ENCODE measurements at regions not wholly inside any gene's neighbourhood (a gene's known extent, or its start where the extent isn't known, plus 50 kb on each side); places are given as distances from the start of the nearest gene placed in this dataset.

- Histone ChIP-seq H3K27me3 (ENCODE audit: insufficient read depth, low read length) (no peaks in the 10 kb centered on the region), H3K36me3 (ENCODE audit: insufficient read depth, low read length) (no peaks in the 10 kb centered on the region), H3K4me3 (ENCODE audit: low read length) (no peak overlapping the region), H3K27ac (ENCODE audit: low read depth, low read length) (no peak overlapping the region), H3K9ac (ENCODE audit: low read depth, low read length) (no peak overlapping the region), H3K4me1 (ENCODE audit: insufficient read depth, low read length) (no peaks in the 10 kb centered on the region), H3K9me3 (ENCODE audit: insufficient read depth, low read depth, low read length) (no peaks in the 10 kb centered on the region)
- no CpG with 5 or more reads among the region's 1 CpG for WGBS
Measured at GRCh38 chr15:87492321-87492720, 764.2 kb downstream of the NTRK3 start.

- no peak overlapping the region for H3K4me3 ChIP-seq (ENCODE audit: low read length)
- no peaks in the 10 kb centered on the region for H3K36me3 ChIP-seq (ENCODE audit: insufficient read depth, low read length)
- H3K27me3 ChIP-seq (ENCODE audit: insufficient read depth, low read length): no peaks in the 10 kb centered on the region
- H3K4me1 ChIP-seq (ENCODE audit: insufficient read depth, low read length): no peaks in the 10 kb centered on the region
- no peak overlapping the region for H3K9ac ChIP-seq (ENCODE audit: low read depth, low read length)
- WGBS: 100% methylated on average over 1 of the region's 4 CpGs
- H3K27ac ChIP-seq (ENCODE audit: low read depth, low read length): no peak overlapping the region
- H3K9me3 ChIP-seq (ENCODE audit: insufficient read depth, low read depth, low read length): no peaks in the 10 kb centered on the region
Measured at GRCh38 chr15:87490666-87491065, 765.9 kb downstream of the NTRK3 start.

GRCh38 chr15:87489902-87490665, 766.5 kb downstream of the NTRK3 start:
- Histone ChIP-seq H3K4me1 (ENCODE audit: insufficient read depth, low read length) (no peaks in the 10 kb centered on the region), H3K27me3 (ENCODE audit: insufficient read depth, low read length) (no peaks in the 10 kb centered on the region), H3K27ac (ENCODE audit: low read depth, low read length) (no peak overlapping the region), H3K4me3 (ENCODE audit: low read length) (no peak overlapping the region), H3K9ac (ENCODE audit: low read depth, low read length) (no peak overlapping the region), H3K9me3 (ENCODE audit: insufficient read depth, low read depth, low read length) (no peaks in the 10 kb centered on the region), H3K36me3 (ENCODE audit: insufficient read depth, low read length) (no peaks in the 10 kb centered on the region)
- 88% methylated on average over 4 of the region's 4 CpGs for WGBS

- Histone ChIP-seq H3K4me3 (ENCODE audit: low read length) (no peak overlapping the region), H3K27me3 (ENCODE audit: insufficient read depth, low read length) (no peaks in the 10 kb centered on the region), H3K9me3 (ENCODE audit: insufficient read depth, low read depth, low read length) (no peaks in the 10 kb centered on the region), H3K4me1 (ENCODE audit: insufficient read depth, low read length) (no peaks in the 10 kb centered on the region), H3K27ac (ENCODE audit: low read depth, low read length) (no peak overlapping the region), H3K9ac (ENCODE audit: low read depth, low read length) (no peak overlapping the region), H3K36me3 (ENCODE audit: insufficient read depth, low read length) (no peaks in the 10 kb centered on the region)
Measured at GRCh38 chr15:87489456-87489855, 767.1 kb downstream of the NTRK3 start.

GRCh38 chr15:87487484-87487883, 769.1 kb downstream of the NTRK3 start:
- 98% methylated on average over 2 of the region's 2 CpGs for WGBS
- Histone ChIP-seq H3K27ac (ENCODE audit: low read depth, low read length) (no peak overlapping the region), H3K9ac (ENCODE audit: low read depth, low read length) (no peak overlapping the region), H3K4me3 (ENCODE audit: low read length) (no peak overlapping the region), H3K9me3 (ENCODE audit: insufficient read depth, low read depth, low read length) (no peaks in the 10 kb centered on the region), H3K27me3 (ENCODE audit: insufficient read depth, low read length) (no peaks in the 10 kb centered on the region), H3K4me1 (ENCODE audit: insufficient read depth, low read length) (no peaks in the 10 kb centered on the region), H3K36me3 (ENCODE audit: insufficient read depth, low read length) (no peaks in the 10 kb centered on the region)

- WGBS: 100% methylated on average over 1 of the region's 1 CpG
- no peak overlapping the region for H3K9ac ChIP-seq (ENCODE audit: low read depth, low read length)
- H3K4me1 ChIP-seq (ENCODE audit: insufficient read depth, low read length): no peaks in the 10 kb centered on the region; the same call in 1 of the 2 replicates
- no peaks in the 10 kb centered on the region for H3K9me3 ChIP-seq (ENCODE audit: insufficient read depth, low read depth, low read length)
- H3K27me3 ChIP-seq (ENCODE audit: insufficient read depth, low read length): no peaks in the 10 kb centered on the region
- no peak overlapping the region for H3K4me3 ChIP-seq (ENCODE audit: low read length)
- H3K36me3 ChIP-seq (ENCODE audit: insufficient read depth, low read length): no peaks in the 10 kb centered on the region
- no peak overlapping the region for H3K27ac ChIP-seq (ENCODE audit: low read depth, low read length)
Measured at GRCh38 chr15:87483468-87483867, 773.1 kb downstream of the NTRK3 start.

GRCh38 chr15:87481126-87481525, 775.4 kb downstream of the NTRK3 start:
- no peaks in the 10 kb centered on the region for H3K36me3 ChIP-seq (ENCODE audit: insufficient read depth, low read length)
- peaks cover 11% of the 10 kb centered on the region for H3K4me1 ChIP-seq (ENCODE audit: insufficient read depth, low read length)
- H3K9me3 ChIP-seq (ENCODE audit: insufficient read depth, low read depth, low read length): no peaks in the 10 kb centered on the region
- H3K9ac ChIP-seq (ENCODE audit: low read depth, low read length): no peak overlapping the region
- no peak overlapping the region for H3K4me3 ChIP-seq (ENCODE audit: low read length)
- WGBS: 91% methylated on average over 3 of the region's 3 CpGs
- H3K27ac ChIP-seq (ENCODE audit: low read depth, low read length): no peak overlapping the region
- no peaks in the 10 kb centered on the region for H3K27me3 ChIP-seq (ENCODE audit: insufficient read depth, low read length)

- Histone ChIP-seq H3K9me3 (ENCODE audit: insufficient read depth, low read depth, low read length) (no peaks in the 10 kb centered on the region), H3K9ac (ENCODE audit: low read depth, low read length) (no peak overlapping the region), H3K27me3 (ENCODE audit: insufficient read depth, low read length) (no peaks in the 10 kb centered on the region), H3K4me1 (ENCODE audit: insufficient read depth, low read length) (peaks cover 11% of the 10 kb centered on the region), H3K4me3 (ENCODE audit: low read length) (no peak overlapping the region), H3K36me3 (ENCODE audit: insufficient read depth, low read length) (no peaks in the 10 kb centered on the region), H3K27ac (ENCODE audit: low read depth, low read length) (no peak overlapping the region)
- 93% methylated on average over 2 of the region's 2 CpGs for WGBS
Measured at GRCh38 chr15:87478687-87479072, 777.9 kb downstream of the NTRK3 start.

- H3K9me3 ChIP-seq (ENCODE audit: insufficient read depth, low read depth, low read length): no peaks in the 10 kb centered on the region
- no peak overlapping the region for H3K4me3 ChIP-seq (ENCODE audit: low read length)
Measured at GRCh38 chr15:87477737-87478686, 778.5 kb downstream of the NTRK3 start.

GRCh38 chr15:87477026-87477425, 779.5 kb downstream of the NTRK3 start:
- WGBS: no CpG with 5 or more reads among the region's 1 CpG
- H3K4me1 ChIP-seq (ENCODE audit: insufficient read depth, low read length): peaks cover 11% of the 10 kb centered on the region
- no peaks in the 10 kb centered on the region for H3K9me3 ChIP-seq (ENCODE audit: insufficient read depth, low read depth, low read length)
- no peak overlapping the region for H3K4me3 ChIP-seq (ENCODE audit: low read length)
- H3K27ac ChIP-seq (ENCODE audit: low read depth, low read length): no peak overlapping the region
- no peaks in the 10 kb centered on the region for H3K27me3 ChIP-seq (ENCODE audit: insufficient read depth, low read length)
- H3K36me3 ChIP-seq (ENCODE audit: insufficient read depth, low read length): no peaks in the 10 kb centered on the region
- H3K9ac ChIP-seq (ENCODE audit: low read depth, low read length): no peak overlapping the region

More at GRCh38 chr15:87477737-87478686, 778.5 kb downstream of the NTRK3 start:
- Histone ChIP-seq H3K27ac (ENCODE audit: low read depth, low read length) (no peak overlapping the region), H3K4me1 (ENCODE audit: insufficient read depth, low read length) (peaks cover 11% of the 10 kb centered on the region), H3K27me3 (ENCODE audit: insufficient read depth, low read length) (no peaks in the 10 kb centered on the region), H3K36me3 (ENCODE audit: insufficient read depth, low read length) (no peaks in the 10 kb centered on the region), H3K9ac (ENCODE audit: low read depth, low read length) (no peak overlapping the region)
- 73% methylated on average over 7 of the region's 8 CpGs for WGBS

GRCh38 chr15:87470923-87471322, 785.6 kb downstream of the NTRK3 start:
- Histone ChIP-seq H3K4me3 (ENCODE audit: low read length) (no peak overlapping the region), H3K36me3 (ENCODE audit: insufficient read depth, low read length) (no peaks in the 10 kb centered on the region), H3K27ac (ENCODE audit: low read depth, low read length) (no peak overlapping the region), H3K4me1 (ENCODE audit: insufficient read depth, low read length) (no peaks in the 10 kb centered on the region), H3K27me3 (ENCODE audit: insufficient read depth, low read length) (no peaks in the 10 kb centered on the region), H3K9ac (ENCODE audit: low read depth, low read length) (no peak overlapping the region), H3K9me3 (ENCODE audit: insufficient read depth, low read depth, low read length) (no peaks in the 10 kb centered on the region)
- WGBS: 95% methylated on average over 2 of the region's 2 CpGs

Data from HUES64 (cell line).